H9 (cell line): ENCODE measurements at regions not wholly inside any gene's neighbourhood (a gene's known extent, or its start where the extent isn't known, plus 50 kb on each side); places are given as distances from the start of the nearest gene placed in this dataset.

Experiments used
- DNase-seq: peaks from one replicate; pipeline ENCODE4 v3.0.0-alpha.2; 2017
- H2AFZ ChIP-seq: one replicate; pipeline ENCODE4 v1.6.1; 2013; ENCODE audit warnings: mild to moderate bottlenecking, low read length, control low read depth, moderate library complexity
- H2AK5ac ChIP-seq: 2 replicates; pipeline ENCODE4 v1.6.1; 2013; ENCODE audit warnings: low read length, control low read depth, mixed read lengths; ENCODE audit not compliant: insufficient read length
- H2BK120ac ChIP-seq: one replicate; pipeline ENCODE4 v1.6.1; 2013; ENCODE audit warnings: low read depth, mild to moderate bottlenecking, low read length, control low read depth, inconsistent platforms; ENCODE audit not compliant: poor library complexity, severe bottlenecking
- H2BK12ac ChIP-seq: 2 replicates; pipeline ENCODE4 v1.6.1; 2013; ENCODE audit warnings: low read length, control low read depth, mixed read lengths, low read depth; ENCODE audit not compliant: insufficient read length
- H2BK15ac ChIP-seq: 2 replicates; pipeline ENCODE4 v1.6.1; 2013; ENCODE audit warnings: low read depth, low read length, control low read depth
- H2BK20ac ChIP-seq: one replicate; pipeline ENCODE4 v1.6.1; 2013; ENCODE audit warnings: low read depth, mild to moderate bottlenecking, low read length, control low read depth, inconsistent platforms; ENCODE audit not compliant: poor library complexity, severe bottlenecking
- H2BK5ac ChIP-seq: 2 replicates; pipeline ENCODE4 v1.6.1; 2013; ENCODE audit warnings: low read length, control low read depth, mixed read lengths; ENCODE audit not compliant: insufficient read length
- H3K14ac ChIP-seq: 2 replicates; pipeline ENCODE4 v1.6.1; 2013; ENCODE audit warnings: low read length, control low read depth; ENCODE audit not compliant: insufficient read depth
- H3K18ac ChIP-seq: 2 replicates; pipeline ENCODE4 v1.6.1; 2013; ENCODE audit warnings: low read depth, mild to moderate bottlenecking, mixed read lengths, low read length, control low read depth; ENCODE audit not compliant: insufficient read length
- H3K23ac ChIP-seq: 2 replicates; pipeline ENCODE4 v1.6.1; 2013; ENCODE audit warnings: low read length, control low read depth, mixed read lengths, low read depth; ENCODE audit not compliant: insufficient read length
- H3K23me2 ChIP-seq: 2 replicates; pipeline ENCODE4 v1.6.1; 2013; ENCODE audit warnings: low read depth, mild to moderate bottlenecking, mixed read lengths, low read length, control low read depth; ENCODE audit not compliant: insufficient read length, poor library complexity, severe bottlenecking
- H3K27ac ChIP-seq: 2 replicates; pipeline ENCODE4 v1.5.1; 2013; ENCODE audit warnings: low read length, control low read depth, mixed read lengths, low read depth; ENCODE audit not compliant: insufficient read length
- H3K27me3 ChIP-seq: 2 replicates; pipeline ENCODE4 v1.6.1; 2013; ENCODE audit warnings: low read length, control low read depth, inconsistent platforms; ENCODE audit not compliant: insufficient read depth
- H3K4ac ChIP-seq: 2 replicates; pipeline ENCODE4 v1.6.1; 2013; ENCODE audit warnings: low read depth, mild to moderate bottlenecking, control low read depth, inconsistent platforms, low read length, moderate library complexity
- H3K4me1 ChIP-seq: 2 replicates; pipeline ENCODE4 v1.6.1; 2013; ENCODE audit warnings: low read length, control low read depth, inconsistent platforms; ENCODE audit not compliant: insufficient read depth
- H3K4me2 ChIP-seq: 2 replicates; pipeline ENCODE4 v1.6.1; 2013; ENCODE audit warnings: low read length, control low read depth, mixed read lengths; ENCODE audit not compliant: insufficient read length, insufficient read depth
- H3K56ac ChIP-seq: 2 replicates; pipeline ENCODE4 v1.6.1; 2013; ENCODE audit warnings: low read depth, mild to moderate bottlenecking, mixed read lengths, low read length, control low read depth; ENCODE audit not compliant: insufficient read length
- H3K79me1 ChIP-seq: 2 replicates; pipeline ENCODE4 v1.6.1; 2013; ENCODE audit warnings: low read depth, mild to moderate bottlenecking, moderate library complexity, low read length, control low read depth, inconsistent platforms; ENCODE audit not compliant: insufficient read depth, poor library complexity, severe bottlenecking
- H3K79me2 ChIP-seq: 2 replicates; pipeline ENCODE4 v1.6.1; 2013; ENCODE audit warnings: low read length, control low read depth, inconsistent platforms; ENCODE audit not compliant: insufficient read depth
- H3K9ac ChIP-seq: 2 replicates; pipeline ENCODE4 v1.6.1; 2013; ENCODE audit warnings: low read length, control low read depth, mixed read lengths; ENCODE audit not compliant: insufficient read length; ENCODE audit errors: extremely low read depth
- H3K9me3 ChIP-seq: one replicate; pipeline ENCODE4 v1.6.1; 2013; ENCODE audit warnings: low read depth, low read length, inconsistent platforms; ENCODE audit not compliant: control insufficient read depth
- H3T11ph ChIP-seq: one replicate; pipeline ENCODE4 v1.6.1; 2013; ENCODE audit warnings: mild to moderate bottlenecking, low read length, control low read depth, inconsistent platforms
- H4K20me1 ChIP-seq: one replicate; pipeline ENCODE4 v1.6.1; 2013; ENCODE audit not compliant: control insufficient read depth, insufficient read length, insufficient read depth
- H4K5ac ChIP-seq: 2 replicates; pipeline ENCODE4 v1.6.1; 2013; ENCODE audit warnings: low read depth, mild to moderate bottlenecking, mixed read lengths, low read length, control low read depth; ENCODE audit not compliant: insufficient read length
- H4K8ac ChIP-seq: replicated peaks from 2 replicates; pipeline ENCODE4 v1.6.1; 2013; ENCODE audit warnings: low read length, control low read depth, mixed read lengths, low read depth; ENCODE audit not compliant: insufficient read length
- H4K91ac ChIP-seq: 2 replicates; pipeline ENCODE4 v1.6.1; 2013; ENCODE audit warnings: low read depth, mild to moderate bottlenecking, moderate library complexity, mixed read lengths, low read length, control low read depth; ENCODE audit not compliant: insufficient read length
- H3K27ac Mint-ChIP-seq, 3 experiments: 2 replicates in 2 of 3; 3 replicates in 1 of 3; pipeline ENCODE4 v1.8.0; 2020 to 2021; ENCODE audit warnings: mixed read lengths in 3 of 3, mild to moderate bottlenecking in 1 of 3, moderate library complexity in 1 of 3
- H3K27me3 Mint-ChIP-seq: 2 replicates; pipeline ENCODE4 v1.8.0; 2021; ENCODE audit warnings: low read depth, mild to moderate bottlenecking, moderate library complexity, mixed read lengths
- H3K36me3 Mint-ChIP-seq, 3 experiments: 2 replicates in 2 of 3; 3 replicates in 1 of 3; pipeline ENCODE4 v1.8.0; 2020 to 2021; ENCODE audit warnings: low read depth in 3 of 3, mixed read lengths in 3 of 3; ENCODE audit not compliant: insufficient read depth in 1 of 3
- H3K4me1 Mint-ChIP-seq, 2 experiments: 2 replicates each; pipeline ENCODE4 v1.8.0; 2020; ENCODE audit warnings: mixed read lengths in 2 of 2
- H3K4me3 Mint-ChIP-seq, 2 experiments: 2 replicates in 1 of 2; 3 replicates in 1 of 2; pipeline ENCODE4 v1.8.0; 2020 to 2021; ENCODE audit warnings: mild to moderate bottlenecking in 2 of 2, mixed read lengths in 2 of 2, moderate library complexity in 1 of 2
- H3K9me3 Mint-ChIP-seq, 2 experiments: 2 replicates in 1 of 2; 3 replicates in 1 of 2; pipeline ENCODE4 v1.8.0; 2020; ENCODE audit warnings: mild to moderate bottlenecking in 2 of 2, mixed read lengths in 2 of 2, moderate library complexity in 1 of 2
- WGBS: extraction: QIAGEN DNeasy Blood & Tissue Kit; methylation state at CpG from one replicate; pipeline ENCODE4 v1.1.7; 2013; ENCODE audit warnings: missing lambda C conversion rate, low lambda C conversion rate, mixed read lengths; ENCODE audit not compliant: insufficient read length; ENCODE audit errors: extremely low coverage; 5-methylcytosine and 5-hydroxymethylcytosine counted together
- TF ChIP-seq, protein P1 (sequence below): fragments of 200-600 bp; sonication (generic); conservative IDR thresholded peaks from 3 replicates; pipeline ENCODE4 v1.8.0; 2021; ENCODE audit warnings: antibody characterized with exemption, mild to moderate bottlenecking

DNA sequence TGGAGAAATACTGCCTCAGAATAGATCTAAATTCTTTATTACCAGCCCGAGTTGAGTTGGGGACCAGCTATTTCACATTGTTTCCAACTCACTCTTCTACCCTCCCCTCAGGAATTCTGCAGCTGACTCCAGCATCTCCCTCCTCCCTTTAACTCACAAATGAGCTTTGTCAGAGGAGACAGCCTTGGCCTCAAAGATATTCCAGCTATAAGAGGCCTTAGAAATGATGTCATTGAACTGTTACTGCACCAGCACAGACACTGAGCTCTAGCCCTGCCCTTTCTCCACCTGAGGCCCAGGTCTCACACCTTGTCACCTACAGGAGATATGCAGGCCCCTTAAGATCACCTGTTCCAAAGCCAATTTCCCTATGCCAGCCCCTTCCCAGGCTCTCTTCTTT is 78.4 kb upstream of the ATP10B start:
- no peak overlapping the region for H4K8ac ChIP-seq
- H3K27me3 Mint-ChIP-seq: no peaks in the 10 kb centered on the region; the same call in 1 of the 2 replicates
- peaks cover 6% of the 10 kb centered on the region; the same call in 1 of the 2 replicates for H3K4me1 ChIP-seq
- no CpG with 5 or more reads among the region's 1 CpG for WGBS
- no peak overlapping the region for H3T11ph ChIP-seq
- H3K27ac ChIP-seq: no peak overlapping the region
- H2AFZ ChIP-seq: no peak overlapping the region
- H2BK5ac ChIP-seq: no peak overlapping the region
- no peaks in the 10 kb centered on the region for H3K79me2 ChIP-seq
- no peaks in the 10 kb centered on the region for H3K27me3 ChIP-seq
- H3K27ac Mint-ChIP-seq: peak overlapping the region in 1 of 3 experiments; percentile 94; a peak in 3 of 7 replicates
- TF ChIP-seq, protein P1, sequence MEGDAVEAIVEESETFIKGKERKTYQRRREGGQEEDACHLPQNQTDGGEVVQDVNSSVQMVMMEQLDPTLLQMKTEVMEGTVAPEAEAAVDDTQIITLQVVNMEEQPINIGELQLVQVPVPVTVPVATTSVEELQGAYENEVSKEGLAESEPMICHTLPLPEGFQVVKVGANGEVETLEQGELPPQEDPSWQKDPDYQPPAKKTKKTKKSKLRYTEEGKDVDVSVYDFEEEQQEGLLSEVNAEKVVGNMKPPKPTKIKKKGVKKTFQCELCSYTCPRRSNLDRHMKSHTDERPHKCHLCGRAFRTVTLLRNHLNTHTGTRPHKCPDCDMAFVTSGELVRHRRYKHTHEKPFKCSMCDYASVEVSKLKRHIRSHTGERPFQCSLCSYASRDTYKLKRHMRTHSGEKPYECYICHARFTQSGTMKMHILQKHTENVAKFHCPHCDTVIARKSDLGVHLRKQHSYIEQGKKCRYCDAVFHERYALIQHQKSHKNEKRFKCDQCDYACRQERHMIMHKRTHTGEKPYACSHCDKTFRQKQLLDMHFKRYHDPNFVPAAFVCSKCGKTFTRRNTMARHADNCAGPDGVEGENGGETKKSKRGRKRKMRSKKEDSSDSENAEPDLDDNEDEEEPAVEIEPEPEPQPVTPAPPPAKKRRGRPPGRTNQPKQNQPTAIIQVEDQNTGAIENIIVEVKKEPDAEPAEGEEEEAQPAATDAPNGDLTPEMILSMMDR: no peak
- H3K36me3 Mint-ChIP-seq: no peaks in the 10 kb centered on the region; a peak in 1 of 7 replicates
- no peak overlapping the region for H2BK20ac ChIP-seq
- no peak overlapping the region for H3K4ac ChIP-seq
- no peak overlapping the region for H3K23ac ChIP-seq
- H4K91ac ChIP-seq: no peak overlapping the region
- H3K9me3 ChIP-seq: no peaks in the 10 kb centered on the region
- no peak overlapping the region for H2BK12ac ChIP-seq
- no peaks in the 10 kb centered on the region for H3K9me3 Mint-ChIP-seq
- H3K79me1 ChIP-seq: no peaks in the 10 kb centered on the region
- H3K4me3 Mint-ChIP-seq: no peak overlapping the region
- DNase-seq: peak; percentile 44
- no peak overlapping the region for H3K14ac ChIP-seq
- no peaks in the 10 kb centered on the region for H4K20me1 ChIP-seq
- H3K23me2 ChIP-seq: no peaks in the 10 kb centered on the region
- H3K4me1 Mint-ChIP-seq: peaks cover 39 to 41% of the 10 kb centered on the region in 2 experiments
- H2BK15ac ChIP-seq: no peak overlapping the region
- H3K56ac ChIP-seq: no peak overlapping the region
- no peak overlapping the region for H3K9ac ChIP-seq
- H3K4me2 ChIP-seq: no peak overlapping the region
- no peak overlapping the region for H4K5ac ChIP-seq
- no peak overlapping the region for H2BK120ac ChIP-seq
- H2AK5ac ChIP-seq: no peak overlapping the region
- no peak overlapping the region for H3K18ac ChIP-seq
